GM18868 (cell line): ENCODE measurements at regions not wholly inside any gene's neighbourhood (a gene's known extent, or its start where the extent isn't known, plus 50 kb on each side); places are given as distances from the start of the nearest gene placed in this dataset.
"Not testable (repeated sequence)": the region's sequence is repeated elsewhere in the genome, so short reads cannot be mapped to it uniquely, and the experiment has no call there.

Experiments
- ATAC-seq: cut with Tn5 transposase; IDR thresholded peaks from one replicate; pipeline ENCODE4 v1.9.1; 2021; ENCODE audit warnings: mild to moderate bottlenecking, moderate library complexity; ENCODE audit not compliant: unreplicated experiment

DNA sequence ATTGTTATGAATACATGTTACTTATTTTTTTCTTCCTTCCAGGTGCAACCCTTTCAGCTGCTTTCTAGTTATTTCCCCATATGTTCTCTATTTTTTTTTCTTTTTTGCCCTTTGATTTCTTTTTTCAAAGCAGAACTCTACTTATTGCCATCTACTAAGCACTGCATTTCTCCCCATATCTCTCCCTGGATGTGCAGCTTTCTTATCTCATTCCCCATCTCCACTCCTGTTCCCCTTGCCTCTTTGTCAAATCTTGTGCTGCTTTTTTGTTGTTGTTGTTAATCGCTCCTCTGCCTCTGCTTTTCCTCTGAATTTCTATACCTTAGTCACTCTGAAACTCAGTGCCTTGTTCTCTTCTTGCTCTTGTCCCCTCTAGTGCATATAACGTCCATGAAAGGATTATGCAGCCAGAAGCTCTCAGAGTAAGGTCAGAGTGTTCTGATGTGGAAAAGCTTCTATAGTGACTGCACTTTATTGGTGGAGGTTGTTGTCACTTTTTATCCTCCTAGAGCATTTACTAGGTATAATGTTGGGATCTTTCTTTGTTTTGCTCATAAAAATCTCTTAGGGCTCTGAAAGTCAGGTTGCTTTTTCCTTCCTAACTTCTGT is 51.1 kb upstream of the JADE1 start:
- no peak for ATAC-seq

GRCh38 chr4:128757712-128758111 is 51.8 kb upstream of the JADE1 start:
- no peak for ATAC-seq

DNA sequence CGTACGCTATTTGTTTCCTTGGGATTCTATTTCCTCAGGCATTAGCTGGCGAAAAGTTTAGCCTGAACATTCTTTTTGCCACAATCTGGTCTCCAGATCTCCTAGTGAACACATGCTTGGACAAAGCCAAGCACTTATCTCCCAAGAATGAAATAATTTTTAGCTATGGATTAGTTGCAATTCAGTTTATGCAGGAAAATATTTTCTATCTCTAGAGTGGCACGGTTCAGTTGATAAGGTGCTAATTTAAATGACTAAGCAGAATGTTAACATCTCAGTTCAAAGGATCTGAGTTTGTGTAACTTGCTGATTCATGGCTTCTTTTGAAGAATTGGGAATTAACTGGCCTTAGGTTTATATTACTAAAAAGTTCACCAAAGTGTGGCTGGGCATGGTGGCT is 58.1 kb upstream of the JADE1 start:
- ATAC-seq = no peak

DNA sequence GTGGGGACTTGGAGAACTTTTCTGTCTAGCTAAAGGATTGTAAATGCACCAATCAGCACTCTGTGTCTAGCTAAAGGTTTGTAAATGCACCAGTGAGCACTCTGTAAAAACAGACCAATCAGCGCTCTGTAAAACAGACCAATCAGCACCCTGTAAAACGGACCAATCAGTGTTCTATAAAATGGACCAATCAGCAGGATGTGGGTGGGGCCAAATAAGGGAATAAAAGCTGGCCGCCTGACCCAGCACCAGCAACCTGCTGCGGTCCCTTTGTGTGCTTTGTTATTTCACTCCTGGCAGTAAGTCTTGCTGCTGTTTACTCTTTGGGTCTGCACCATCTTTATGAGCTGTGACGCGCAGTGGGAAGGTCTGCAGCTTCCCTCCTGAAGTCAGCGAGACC is 67.8 kb upstream of the JADE1 start:
- ATAC-seq = not testable (repeated sequence)

DNA sequence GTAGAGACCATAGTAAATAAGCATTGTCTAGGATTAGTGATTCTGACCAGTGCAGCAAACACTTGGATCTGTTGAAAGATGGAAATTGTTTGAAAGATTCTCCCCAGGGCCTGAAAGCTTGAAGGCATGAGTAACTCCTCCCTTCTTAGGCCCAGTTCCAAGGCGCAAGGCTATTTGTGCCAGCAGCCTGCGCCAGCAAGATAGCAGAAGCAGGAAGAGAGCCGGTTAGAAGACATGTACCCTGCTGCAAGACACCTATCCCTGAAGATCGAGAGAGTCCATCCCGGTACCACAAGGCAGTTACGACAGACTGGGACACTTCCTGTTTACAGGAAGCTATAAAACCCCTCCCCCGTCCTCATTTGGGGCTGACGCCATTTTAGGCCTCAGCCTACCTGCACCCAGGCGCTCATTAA is 72.4 kb upstream of the JADE1 start:
- no peak for ATAC-seq

DNA sequence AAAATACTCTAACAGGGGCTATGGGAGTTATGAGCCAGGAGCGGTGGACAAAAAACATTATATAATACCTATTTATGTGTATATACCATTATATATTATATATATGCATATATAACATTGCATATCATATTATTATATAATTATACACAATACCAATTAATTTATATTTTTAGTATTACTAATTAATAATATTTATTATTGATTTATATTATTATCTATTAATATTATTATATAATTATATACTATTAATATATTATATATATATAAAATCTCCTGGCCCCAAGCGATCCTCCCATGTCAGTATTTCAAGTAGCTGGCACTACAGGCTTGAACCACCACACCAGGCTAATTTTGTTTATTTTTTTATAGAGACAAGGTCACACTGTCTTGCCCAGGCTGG is 73.8 kb upstream of the JADE1 start:
- no peak for ATAC-seq

DNA sequence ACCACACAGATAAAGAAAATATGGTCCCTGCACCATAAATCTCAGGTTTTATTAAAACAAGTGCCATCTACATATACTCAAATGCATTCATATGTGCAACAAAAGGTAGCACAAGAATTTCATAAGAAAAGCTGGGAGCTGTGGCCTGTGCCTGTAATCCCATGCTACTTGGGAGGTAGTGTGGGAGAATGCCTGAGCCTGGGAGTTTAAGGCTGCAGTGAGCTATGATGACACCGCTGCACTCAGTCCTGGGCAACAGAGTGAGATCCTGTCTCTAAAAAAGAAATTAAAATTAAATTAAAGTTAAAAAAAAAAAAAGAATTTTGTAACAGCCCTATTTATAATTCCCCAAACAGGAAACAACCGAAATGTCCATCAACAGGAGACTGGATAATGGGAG is 81.3 kb upstream of the JADE1 start:
- no peak for ATAC-seq

DNA sequence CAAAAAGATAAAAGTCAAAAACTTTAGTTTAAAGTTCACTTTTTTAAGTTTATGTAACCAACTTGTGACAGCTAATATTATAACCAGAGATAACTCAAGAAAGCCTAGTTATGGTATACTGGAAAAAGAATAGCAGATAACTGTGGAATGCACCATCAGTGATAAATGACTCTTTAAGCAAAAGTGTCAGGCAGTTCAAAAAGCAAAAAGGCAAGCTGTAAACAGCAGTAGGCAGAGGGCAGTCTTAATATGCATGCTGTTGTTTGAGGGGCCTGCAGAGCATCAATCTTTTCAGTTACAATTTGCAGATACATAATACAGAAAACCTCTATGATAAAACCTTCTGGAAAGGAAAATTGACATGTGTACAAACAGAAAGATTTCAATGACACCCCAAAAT is 81.8 kb upstream of the JADE1 start:
- no peak for ATAC-seq

DNA sequence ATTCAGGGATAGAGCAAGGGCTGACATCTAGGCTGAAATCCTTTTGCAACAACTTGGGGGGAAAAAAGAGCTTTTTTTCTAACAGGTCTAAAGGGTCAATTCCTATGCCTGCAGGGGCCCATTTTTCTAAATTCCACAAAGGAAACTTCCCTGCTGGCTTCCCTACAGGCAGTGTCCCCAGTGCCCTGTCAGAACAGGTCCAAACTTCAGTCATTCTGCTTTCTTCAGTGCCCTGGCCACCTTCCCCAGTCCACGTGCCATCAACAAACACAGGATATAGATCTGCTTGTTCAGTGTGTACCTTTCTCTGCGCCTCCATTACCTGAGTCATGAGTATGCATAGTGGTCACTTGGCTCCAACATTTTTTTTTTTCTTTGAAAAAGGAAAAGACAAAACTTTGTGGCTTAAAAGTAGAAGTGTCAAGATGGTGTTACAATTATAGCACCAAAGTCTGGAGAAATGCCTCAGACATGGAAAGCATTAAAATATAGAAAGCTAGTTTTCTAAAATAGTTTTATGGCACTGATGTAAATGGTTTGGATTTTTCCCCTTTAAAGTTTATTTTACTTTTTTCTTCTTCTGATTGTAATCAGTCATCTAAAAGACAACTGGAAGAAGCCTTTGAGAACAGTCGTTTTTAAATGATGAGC is 84.0 kb upstream of the JADE1 start:
- no peak for ATAC-seq

GRCh38 chr4:128722911-128723310 is 86.6 kb upstream of the JADE1 start:
- no peak for ATAC-seq

DNA sequence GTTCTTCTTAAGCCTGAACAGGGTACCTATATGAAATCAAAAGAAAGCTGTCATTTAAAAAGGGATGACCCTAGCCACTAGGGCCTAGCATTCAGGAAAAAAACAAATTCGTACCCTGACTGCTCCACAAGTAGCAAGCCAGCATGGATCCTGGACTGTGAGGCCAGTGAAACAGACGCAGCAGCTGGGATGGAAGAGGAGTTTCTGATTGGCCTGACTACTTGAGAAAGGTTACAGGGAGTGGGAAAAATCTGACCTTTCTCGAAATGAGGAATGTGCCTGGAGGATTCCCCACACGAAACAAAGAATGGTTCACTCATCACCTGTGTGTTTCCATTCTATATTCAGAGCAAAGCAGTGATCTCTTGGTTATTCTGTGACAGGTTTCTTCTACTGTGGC is 87.6 kb upstream of the JADE1 start:
- no peak for ATAC-seq

- ATAC-seq = no peak
These were observed 89.2 kb upstream of the JADE1 start for GRCh38 chr4:128720270-128720669.

DNA sequence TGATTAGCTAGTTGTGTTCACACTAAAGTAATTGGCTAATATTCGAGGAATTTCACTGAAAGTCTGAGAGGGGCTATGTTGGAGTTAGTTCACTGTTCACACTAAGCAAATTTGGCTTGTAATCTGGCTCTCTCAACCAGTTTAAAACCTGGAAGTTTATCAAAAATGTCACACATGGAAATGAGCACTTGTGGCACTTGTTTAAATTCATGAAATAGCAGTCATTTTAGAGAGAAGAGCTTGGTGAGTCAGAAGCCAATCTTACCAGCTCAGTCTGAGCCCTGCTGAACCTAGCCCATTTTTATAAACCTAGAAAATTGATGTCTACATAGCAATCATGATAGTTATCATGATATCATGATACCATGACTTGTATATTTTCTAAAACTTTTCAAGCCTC is 90.7 kb upstream of the JADE1 start:
- no peak for ATAC-seq

- ATAC-seq = no peak
These were observed 93.2 kb upstream of the JADE1 start for GRCh38 chr4:128716338-128716737.

- ATAC-seq = no peak
These were observed 93.9 kb upstream of the JADE1 start for GRCh38 chr4:128715616-128716015.

DNA sequence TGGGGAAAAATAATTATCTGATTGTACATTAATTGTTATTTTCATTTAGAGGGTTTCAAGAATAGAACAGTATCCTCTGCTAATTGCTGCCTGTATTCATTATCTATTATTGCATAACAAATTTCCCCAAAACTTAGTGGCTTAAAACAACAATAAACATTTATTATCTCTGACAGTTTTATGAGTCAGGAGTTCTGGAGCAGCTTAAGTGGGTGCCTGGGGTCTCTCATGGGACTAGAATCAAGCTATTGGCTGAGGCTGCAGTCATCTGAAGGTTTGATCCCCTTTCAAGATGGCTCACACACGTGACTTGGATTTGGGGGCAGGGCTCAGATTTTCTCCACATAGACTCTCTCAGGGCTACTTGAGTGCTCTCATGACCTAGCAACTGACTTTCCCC is 98.1 kb upstream of the JADE1 start:
- ATAC-seq = no peak

- ATAC-seq = no peak
These were observed 100.2 kb upstream of the JADE1 start for GRCh38 chr4:128709268-128709667.

DNA sequence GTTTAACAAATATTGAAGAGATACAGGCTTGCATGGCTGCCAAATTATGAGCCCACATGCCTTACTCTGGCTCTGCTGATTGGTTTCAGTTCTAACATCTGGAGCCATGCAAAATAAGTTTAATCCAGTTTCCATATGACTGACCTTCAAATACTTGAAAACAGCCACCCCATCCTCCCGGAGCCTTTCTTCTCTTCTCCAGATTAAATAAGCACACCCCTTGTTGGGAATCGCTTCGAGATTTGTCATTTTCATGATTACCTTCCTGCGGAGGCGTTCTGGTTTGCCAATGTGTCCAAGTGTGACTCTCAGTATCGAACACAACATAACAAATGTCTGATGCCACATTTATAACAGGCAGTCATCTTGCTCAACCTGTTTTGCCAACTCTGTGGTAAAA is 101.6 kb upstream of the JADE1 start:
- ATAC-seq = no peak

DNA sequence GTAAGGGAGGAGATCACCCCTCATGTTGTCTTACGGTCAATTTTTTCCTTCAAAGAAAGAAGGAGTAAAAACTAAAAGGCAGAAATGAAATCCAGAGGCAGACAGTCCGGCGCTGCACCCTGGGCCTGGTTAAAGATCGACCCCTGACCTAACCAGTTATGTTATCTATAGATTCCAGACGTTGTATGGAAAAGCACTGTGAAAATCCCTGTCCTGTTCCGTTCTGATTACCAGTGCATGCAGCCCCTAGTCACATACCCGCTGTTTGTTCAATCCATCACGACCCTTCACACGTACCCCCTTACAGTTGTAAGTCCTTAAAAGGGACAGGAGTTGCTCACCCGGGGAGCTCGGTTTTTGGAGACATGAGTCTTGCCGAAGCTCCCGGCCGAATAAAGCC is 105.6 kb upstream of the JADE1 start:
- ATAC-seq = no peak

GRCh38 chr4:128700659-128701350 is 108.7 kb upstream of the JADE1 start:
- no peak for ATAC-seq

DNA sequence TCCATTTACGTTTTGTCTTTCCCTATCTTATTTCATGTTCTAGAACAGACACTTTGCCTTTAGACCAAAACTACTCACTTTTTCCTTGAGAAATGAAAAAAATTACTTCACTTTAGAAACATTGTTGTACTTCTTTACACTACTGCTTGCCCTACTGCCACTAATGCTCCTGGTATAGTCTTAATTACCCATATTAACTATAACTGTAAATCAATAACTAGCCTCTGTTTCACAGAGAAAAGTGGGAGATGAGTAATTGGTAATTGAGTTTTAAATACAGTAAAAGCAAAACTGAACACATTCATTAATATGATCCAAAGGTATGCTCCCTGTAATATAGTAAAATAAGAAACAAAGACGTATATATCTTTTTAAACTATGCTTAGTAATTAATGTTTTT is 111.1 kb upstream of the JADE1 start:
- ATAC-seq = no peak

DNA sequence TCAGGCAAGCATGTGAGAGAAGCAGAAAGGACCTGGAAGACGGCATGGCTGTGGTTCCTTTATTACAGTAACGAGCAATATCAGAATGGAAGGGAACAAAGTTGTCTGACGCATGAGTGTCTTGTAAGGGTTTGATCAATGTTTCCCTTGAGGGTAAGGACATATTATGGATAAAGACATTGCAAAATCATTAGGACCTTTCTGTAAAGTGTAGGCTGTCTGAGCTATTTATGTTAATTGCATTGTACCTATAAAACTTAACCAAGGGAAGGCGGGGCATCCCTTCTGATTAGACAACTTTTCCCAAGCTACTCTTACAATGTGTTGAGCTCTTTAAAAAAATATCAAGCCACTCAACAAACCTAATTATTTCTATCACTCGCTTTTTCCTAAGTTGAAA is 112.2 kb upstream of the JADE1 start:
- ATAC-seq = no peak

DNA sequence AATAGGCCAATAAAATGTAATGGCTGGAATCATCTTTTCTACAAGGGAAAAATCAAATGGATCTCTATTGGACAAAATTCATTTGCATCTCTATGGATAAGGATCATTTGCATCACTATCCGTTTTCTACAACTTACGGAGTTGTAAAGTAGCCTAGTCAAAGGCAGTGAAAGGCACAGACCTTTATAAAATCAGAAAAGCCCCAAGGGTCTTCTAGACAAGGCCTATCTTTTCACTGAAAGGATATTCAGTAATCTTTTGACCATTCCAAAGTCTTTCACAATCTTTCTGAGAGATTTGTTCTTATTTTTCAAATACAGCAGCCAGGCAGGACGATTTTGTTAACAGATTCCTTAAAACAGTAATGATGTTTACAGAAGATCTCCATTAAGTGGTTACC is 119.5 kb upstream of the JADE1 start:
- no peak for ATAC-seq
